ENCODE measurements at regions not wholly inside any gene's neighbourhood (a gene's known extent, or its start where the extent isn't known, plus 50 kb on each side); places are given as distances from the start of the nearest gene placed in this dataset.

DNA sequence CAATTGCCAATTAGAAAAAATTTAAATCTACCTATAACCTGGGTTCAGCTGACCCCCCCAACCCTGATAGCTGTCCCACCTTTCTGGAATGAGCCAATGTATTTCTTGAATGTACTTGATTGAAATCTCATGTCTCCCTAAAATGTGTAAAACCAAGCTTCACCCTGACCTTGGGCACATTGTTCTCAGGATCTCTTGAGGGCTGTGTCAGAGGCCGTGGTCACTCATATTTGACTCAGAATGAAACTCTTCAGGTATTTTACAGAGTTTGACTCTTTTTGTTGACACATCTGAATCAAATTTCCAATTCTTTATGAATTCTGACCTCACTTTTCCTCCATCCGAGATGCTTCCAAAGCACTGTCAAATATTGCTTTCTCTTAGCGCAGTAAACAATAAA is 115.3 kb upstream of the BEND4 start:
- TF ChIP-seq CTCF (IDR thresholded peaks at IDR 0.05) (no peak), POLR2A (IDR thresholded peaks at IDR 0.05) (no peak)
- intact Hi-C loops (cut with DNase I; ENCODE audit: low total_unique reads): no loop called here
- no peak for DNase-seq (ENCODE audit: low spot score in 2 of 2)
- H3K4me3 ChIP-seq (ENCODE audit: low read depth, poor library complexity, severe bottlenecking): no peak overlapping the region
- WGBS, 2 donors: 89% methylated on average over 3 of the region's 3 CpGs

- TF ChIP-seq CTCF (IDR thresholded peaks at IDR 0.05) (no peak), POLR2A (IDR thresholded peaks at IDR 0.05) (no peak)
- intact Hi-C loops (cut with DNase I; ENCODE audit: low total_unique reads): no loop called here
- 58 to 71% methylated on average over 2 of the region's 2 CpGs for WGBS, 2 donors
- no peak for DNase-seq (ENCODE audit: low spot score in 2 of 2)
- no peak overlapping the region for H3K4me3 ChIP-seq (ENCODE audit: low read depth, poor library complexity, severe bottlenecking)
These were observed 116.4 kb upstream of the BEND4 start for GRCh38 chr4:42268824-42269223.

GRCh38 chr4:42271096-42271495 is 118.6 kb upstream of the BEND4 start:
- DNase-seq (ENCODE audit: low spot score in 2 of 2): no peak
- 88 to 92% methylated on average over 3 of the region's 3 CpGs for WGBS, 2 donors
- no peak overlapping the region for H3K4me3 ChIP-seq (ENCODE audit: low read depth, poor library complexity, severe bottlenecking)
- intact Hi-C loops (cut with DNase I; ENCODE audit: low total_unique reads): no loop called here
- TF ChIP-seq CTCF (IDR thresholded peaks at IDR 0.05) (no peak), POLR2A (IDR thresholded peaks at IDR 0.05) (no peak)

- 43 to 50% methylated on average over 2 of the region's 2 CpGs for WGBS, 2 donors
- DNase-seq (ENCODE audit: low spot score in 2 of 2): no peak
- no peak for TF ChIP-seq CTCF (IDR thresholded peaks at IDR 0.05)
- no peak for TF ChIP-seq POLR2A (IDR thresholded peaks at IDR 0.05)
- H3K4me3 ChIP-seq (ENCODE audit: low read depth, poor library complexity, severe bottlenecking): no peak overlapping the region
- intact Hi-C loops (cut with DNase I; ENCODE audit: low total_unique reads): no loop called here
These were observed 120.0 kb upstream of the SHISA3 start for GRCh38 chr4:42277291-42277690.

GRCh38 chr4:42278709-42279324 is 118.5 kb upstream of the SHISA3 start:
- DNase-seq (ENCODE audit: low spot score in 2 of 2): no peak
- H3K4me3 ChIP-seq (ENCODE audit: low read depth, poor library complexity, severe bottlenecking): no peak overlapping the region
- 86 to 90% methylated on average over 15 of the region's 15 CpGs for WGBS, 2 donors
- no peak for TF ChIP-seq POLR2A (IDR thresholded peaks at IDR 0.05)
- TF ChIP-seq CTCF (IDR thresholded peaks at IDR 0.05): no peak
- intact Hi-C loops (cut with DNase I; ENCODE audit: low total_unique reads): no loop called here
